ENCODE measurements at regions not wholly inside any gene's neighbourhood (a gene's known extent, or its start where the extent isn't known, plus 50 kb on each side); places are given as distances from the start of the nearest gene placed in this dataset.

- no peaks in the 10 kb centered on the region for H3K27me3 ChIP-seq (ENCODE audit: control insufficient read depth, insufficient read depth, low read length)
- H3K9me3 ChIP-seq (ENCODE audit: control insufficient read depth, low read length): no peaks in the 10 kb centered on the region
- no peaks in the 10 kb centered on the region for H3K36me3 ChIP-seq (ENCODE audit: control insufficient read depth, insufficient read depth, low read length)
- no peak overlapping the region for H3K4me3 ChIP-seq (ENCODE audit: low read length)
- H3K4me1 ChIP-seq (ENCODE audit: control insufficient read depth, insufficient read depth, low read length): peaks cover 12% of the 10 kb centered on the region
- no peak overlapping the region for H3K9ac ChIP-seq (ENCODE audit: low read length)
These were observed 223.1 kb upstream of the CTNNB1 start for GRCh38 chr3:40976241-40976640.

GRCh38 chr3:40978442-40978841 lies 220.9 kb upstream of the CTNNB1 start:
- H3K4me3 ChIP-seq (ENCODE audit: low read length): no peak overlapping the region

GRCh38 chr3:40979962-40980361 lies 219.3 kb upstream of the CTNNB1 start:
- Histone ChIP-seq H3K4me3 (ENCODE audit: low read length) (no peak overlapping the region), H3K9ac (ENCODE audit: low read length) (no peak overlapping the region), H3K4me1 (ENCODE audit: control insufficient read depth, insufficient read depth, low read length) (no peaks in the 10 kb centered on the region), H3K9me3 (ENCODE audit: control insufficient read depth, low read length) (no peaks in the 10 kb centered on the region), H3K36me3 (ENCODE audit: control insufficient read depth, insufficient read depth, low read length) (no peaks in the 10 kb centered on the region), H3K27me3 (ENCODE audit: control insufficient read depth, insufficient read depth, low read length) (no peaks in the 10 kb centered on the region)

More at GRCh38 chr3:40978442-40978841, 220.9 kb upstream of the CTNNB1 start:
- Histone ChIP-seq H3K4me1 (ENCODE audit: control insufficient read depth, insufficient read depth, low read length) (no peaks in the 10 kb centered on the region), H3K9me3 (ENCODE audit: control insufficient read depth, low read length) (no peaks in the 10 kb centered on the region), H3K36me3 (ENCODE audit: control insufficient read depth, insufficient read depth, low read length) (no peaks in the 10 kb centered on the region), H3K27me3 (ENCODE audit: control insufficient read depth, insufficient read depth, low read length) (no peaks in the 10 kb centered on the region), H3K9ac (ENCODE audit: low read length) (no peak overlapping the region)

GRCh38 chr3:40980467-40980866 lies 218.8 kb upstream of the CTNNB1 start:
- Histone ChIP-seq H3K4me3 (ENCODE audit: low read length) (no peak overlapping the region), H3K4me1 (ENCODE audit: control insufficient read depth, insufficient read depth, low read length) (no peaks in the 10 kb centered on the region), H3K9ac (ENCODE audit: low read length) (no peak overlapping the region), H3K27me3 (ENCODE audit: control insufficient read depth, insufficient read depth, low read length) (no peaks in the 10 kb centered on the region), H3K9me3 (ENCODE audit: control insufficient read depth, low read length) (no peaks in the 10 kb centered on the region), H3K36me3 (ENCODE audit: control insufficient read depth, insufficient read depth, low read length) (no peaks in the 10 kb centered on the region)

GRCh38 chr3:40985195-40985594 lies 214.1 kb upstream of the CTNNB1 start:
- H3K9me3 ChIP-seq (ENCODE audit: control insufficient read depth, low read length): no peaks in the 10 kb centered on the region
- H3K4me3 ChIP-seq (ENCODE audit: low read length): no peak overlapping the region
- no peaks in the 10 kb centered on the region for H3K27me3 ChIP-seq (ENCODE audit: control insufficient read depth, insufficient read depth, low read length)
- no peak overlapping the region for H3K9ac ChIP-seq (ENCODE audit: low read length)
- no peaks in the 10 kb centered on the region for H3K36me3 ChIP-seq (ENCODE audit: control insufficient read depth, insufficient read depth, low read length)
- H3K4me1 ChIP-seq (ENCODE audit: control insufficient read depth, insufficient read depth, low read length): no peaks in the 10 kb centered on the region

- Histone ChIP-seq H3K27me3 (ENCODE audit: control insufficient read depth, insufficient read depth, low read length) (no peaks in the 10 kb centered on the region), H3K4me3 (ENCODE audit: low read length) (no peak overlapping the region), H3K36me3 (ENCODE audit: control insufficient read depth, insufficient read depth, low read length) (no peaks in the 10 kb centered on the region), H3K9ac (ENCODE audit: low read length) (no peak overlapping the region), H3K9me3 (ENCODE audit: control insufficient read depth, low read length) (no peaks in the 10 kb centered on the region), H3K4me1 (ENCODE audit: control insufficient read depth, insufficient read depth, low read length) (no peaks in the 10 kb centered on the region)
These were observed 210.8 kb upstream of the CTNNB1 start for GRCh38 chr3:40988468-40988867.

GRCh38 chr3:40989141-40990061 lies 209.9 kb upstream of the CTNNB1 start:
- Histone ChIP-seq H3K36me3 (ENCODE audit: control insufficient read depth, insufficient read depth, low read length) (no peaks in the 10 kb centered on the region), H3K27me3 (ENCODE audit: control insufficient read depth, insufficient read depth, low read length) (no peaks in the 10 kb centered on the region), H3K4me3 (ENCODE audit: low read length) (no peak overlapping the region), H3K4me1 (ENCODE audit: control insufficient read depth, insufficient read depth, low read length) (no peaks in the 10 kb centered on the region), H3K9me3 (ENCODE audit: control insufficient read depth, low read length) (no peaks in the 10 kb centered on the region), H3K9ac (ENCODE audit: low read length) (no peak overlapping the region)

GRCh38 chr3:40990062-40990456 lies 209.2 kb upstream of the CTNNB1 start:
- H3K4me1 ChIP-seq (ENCODE audit: control insufficient read depth, insufficient read depth, low read length): no peaks in the 10 kb centered on the region
- H3K27me3 ChIP-seq (ENCODE audit: control insufficient read depth, insufficient read depth, low read length): no peaks in the 10 kb centered on the region
- H3K36me3 ChIP-seq (ENCODE audit: control insufficient read depth, insufficient read depth, low read length): no peaks in the 10 kb centered on the region
- no peak overlapping the region for H3K9ac ChIP-seq (ENCODE audit: low read length)
- H3K9me3 ChIP-seq (ENCODE audit: control insufficient read depth, low read length): no peaks in the 10 kb centered on the region
- no peak overlapping the region for H3K4me3 ChIP-seq (ENCODE audit: low read length)

GRCh38 chr3:40992023-40992422 lies 207.3 kb upstream of the CTNNB1 start:
- Histone ChIP-seq H3K9me3 (ENCODE audit: control insufficient read depth, low read length) (no peaks in the 10 kb centered on the region), H3K27me3 (ENCODE audit: control insufficient read depth, insufficient read depth, low read length) (no peaks in the 10 kb centered on the region), H3K4me3 (ENCODE audit: low read length) (no peak overlapping the region), H3K36me3 (ENCODE audit: control insufficient read depth, insufficient read depth, low read length) (no peaks in the 10 kb centered on the region), H3K9ac (ENCODE audit: low read length) (no peak overlapping the region), H3K4me1 (ENCODE audit: control insufficient read depth, insufficient read depth, low read length) (no peaks in the 10 kb centered on the region)

GRCh38 chr3:40994611-40995010 lies 204.7 kb upstream of the CTNNB1 start:
- H3K36me3 ChIP-seq (ENCODE audit: control insufficient read depth, insufficient read depth, low read length): no peaks in the 10 kb centered on the region
- no peak overlapping the region for H3K9ac ChIP-seq (ENCODE audit: low read length)
- no peaks in the 10 kb centered on the region for H3K4me1 ChIP-seq (ENCODE audit: control insufficient read depth, insufficient read depth, low read length)
- H3K9me3 ChIP-seq (ENCODE audit: control insufficient read depth, low read length): no peaks in the 10 kb centered on the region
- H3K27me3 ChIP-seq (ENCODE audit: control insufficient read depth, insufficient read depth, low read length): no peaks in the 10 kb centered on the region
- no peak overlapping the region for H3K4me3 ChIP-seq (ENCODE audit: low read length)

GRCh38 chr3:40995271-40995670 lies 204.0 kb upstream of the CTNNB1 start:
- Histone ChIP-seq H3K9ac (ENCODE audit: low read length) (no peak overlapping the region), H3K9me3 (ENCODE audit: control insufficient read depth, low read length) (no peaks in the 10 kb centered on the region), H3K27me3 (ENCODE audit: control insufficient read depth, insufficient read depth, low read length) (no peaks in the 10 kb centered on the region), H3K36me3 (ENCODE audit: control insufficient read depth, insufficient read depth, low read length) (no peaks in the 10 kb centered on the region), H3K4me1 (ENCODE audit: control insufficient read depth, insufficient read depth, low read length) (no peaks in the 10 kb centered on the region), H3K4me3 (ENCODE audit: low read length) (no peak overlapping the region)

- Histone ChIP-seq H3K4me3 (ENCODE audit: low read length) (no peak overlapping the region), H3K4me1 (ENCODE audit: control insufficient read depth, insufficient read depth, low read length) (no peaks in the 10 kb centered on the region), H3K36me3 (ENCODE audit: control insufficient read depth, insufficient read depth, low read length) (no peaks in the 10 kb centered on the region), H3K27me3 (ENCODE audit: control insufficient read depth, insufficient read depth, low read length) (no peaks in the 10 kb centered on the region), H3K9me3 (ENCODE audit: control insufficient read depth, low read length) (no peaks in the 10 kb centered on the region), H3K9ac (ENCODE audit: low read length) (no peak overlapping the region)
These were observed 202.9 kb upstream of the CTNNB1 start for GRCh38 chr3:40996382-40996781.

Data from mucosa of stomach (tissue), 1 donor.